ENCODE measurements at regions not wholly inside any gene's neighbourhood (a gene's known extent, or its start where the extent isn't known, plus 50 kb on each side); places are given as distances from the start of the nearest gene placed in this dataset.
A peak's percentile ranks its signal among the peaks of the same experiment; 100 is the strongest.

DNA sequence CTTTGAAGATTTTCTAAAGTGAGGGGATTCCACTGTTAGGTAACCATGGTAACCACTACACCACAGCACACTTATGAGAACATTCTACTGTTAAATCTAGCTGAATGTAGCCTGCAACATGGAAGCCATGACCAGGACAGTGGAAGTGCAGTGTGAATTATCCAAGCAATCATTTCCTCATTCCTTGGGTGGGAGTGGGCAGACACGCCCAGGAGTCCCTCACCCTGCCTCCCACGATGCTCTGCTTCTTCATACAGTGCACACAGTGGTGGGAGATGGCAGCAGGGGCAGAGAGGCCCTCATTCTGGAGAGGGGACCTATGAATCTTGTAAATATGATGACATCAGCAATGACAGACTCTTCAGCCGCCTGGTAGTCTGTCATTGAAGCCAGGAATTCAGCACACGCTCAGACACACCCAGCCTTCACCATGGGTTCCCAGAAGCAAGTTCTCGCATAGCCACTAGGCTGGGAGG lies 70.1 kb upstream of the HOXC13 start:
- H3K36me3 ChIP-seq (replicated peaks in 1 of 2; ENCODE audit: control insufficient read depth in 1 of 2, insufficient read depth in 2 of 2, low read length in 2 of 2): no peaks in the 10 kb centered on the region
- no peaks in the 10 kb centered on the region for H3K9me3 ChIP-seq (ENCODE audit: low read length)
- H3K4me3 ChIP-seq (replicated peaks in 1 of 3; ENCODE audit: insufficient read depth in 1 of 3, low read depth in 2 of 3, low read length in 3 of 3): no peak overlapping the region
- H2AFZ ChIP-seq (ENCODE audit: low read length): no peak overlapping the region
- intact Hi-C loops (cut with micrococcal nuclease; ENCODE audit: unreplicated experiment) (no loop called here), in situ Hi-C loops (cut with HindIII; ENCODE audit: extremely low pct_ligation_motif_present, low pct_unique_long_range_greater_than_20kb) (no loop called here)
- H3K27ac ChIP-seq (ENCODE audit: extremely low read length, insufficient read depth, low read length): no peak overlapping the region
- H3K27me3 ChIP-seq (ENCODE audit: control insufficient read depth in 1 of 2, insufficient read depth in 2 of 2, low read length in 2 of 2): 0 out of 5 replicates have a peak, but pooled peaks cover 0 to 2% of the 10 kb centered on the region in 2 experiments
- FAIRE-seq (no peak), ATAC-seq (no peak), DNase-seq (ENCODE audit: low spot score) (no peak)
- H3K4me2 ChIP-seq (ENCODE audit: low read depth, low read length): no peak overlapping the region
- H3K9ac ChIP-seq (ENCODE audit: insufficient read depth, low read depth, low read length): no peak overlapping the region
- TF ChIP-seq ZNF224 (CRISPR knock-in tag; IDR thresholded peaks at IDR 0.05) (no peak), MAFK (conservative IDR thresholded peaks at IDR 0.05 in 1 of 2, IDR thresholded peaks at IDR 0.05 in 1 of 2; ENCODE audit: low read length in 2 of 2) (peak; percentile 88 to 90), MAFF (IDR thresholded peaks at IDR 0.05; ENCODE audit: low read depth, low read length) (peak; percentile 84), RFX1 (IDR thresholded peaks at IDR 0.05) (peak; percentile 25; the same call in 1 of the 2 replicates)
- no peaks in the 10 kb centered on the region for H3K79me2 ChIP-seq (ENCODE audit: insufficient read depth, low read length)
- CTCF ChIA-PET (ENCODE audit: low intra/inter-chr PET ratio, low total read pairs): no interaction called here
- H4K20me1 ChIP-seq (ENCODE audit: insufficient read depth, low read length): no peaks in the 10 kb centered on the region
- no peaks in the 10 kb centered on the region for H3K4me1 ChIP-seq (ENCODE audit: insufficient read depth, low read length)
- POLR2A ChIA-PET: no interaction called here
- 41% methylated on average over 5 of the region's 5 CpGs for WGBS (ENCODE audit: low lambda C conversion rate)
- no TSS peak for BruUV-seq (replicated peaks)

DNA sequence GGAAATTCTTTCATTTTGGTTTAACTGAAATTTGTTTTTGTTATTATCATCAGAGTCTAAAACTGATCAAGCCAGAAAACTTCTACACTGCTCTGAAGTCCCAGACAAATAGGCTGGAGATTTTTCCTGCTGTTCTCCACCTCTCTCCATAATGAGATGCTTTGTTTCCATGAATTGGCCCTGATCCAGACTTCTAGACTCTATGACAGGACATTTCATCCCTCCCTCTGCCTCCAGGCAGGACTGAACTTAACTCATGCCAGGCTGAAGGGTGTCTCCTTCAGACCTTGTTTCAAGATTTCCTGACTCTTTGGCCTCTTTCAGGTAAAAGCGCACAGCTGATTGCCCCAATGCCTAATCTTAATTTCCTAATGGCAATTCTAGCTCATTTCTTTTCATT lies 69.1 kb upstream of the HOXC13 start:
- Histone ChIP-seq H3K9ac (ENCODE audit: insufficient read depth, low read depth, low read length) (no peak overlapping the region), H4K20me1 (ENCODE audit: insufficient read depth, low read length) (no peaks in the 10 kb centered on the region), H2AFZ (ENCODE audit: low read length) (no peak overlapping the region), H3K9me3 (ENCODE audit: low read length) (no peaks in the 10 kb centered on the region), H3K4me2 (ENCODE audit: low read depth, low read length) (no peak overlapping the region), H3K27me3 (ENCODE audit: control insufficient read depth in 1 of 2, insufficient read depth in 2 of 2, low read length in 2 of 2) (0 out of 5 replicates have a peak, but pooled peaks cover 0 to 2% of the 10 kb centered on the region in 2 experiments), H3K27ac (ENCODE audit: extremely low read length, insufficient read depth, low read length) (no peak overlapping the region), H3K4me3 (replicated peaks in 1 of 3; ENCODE audit: insufficient read depth in 1 of 3, low read depth in 2 of 3, low read length in 3 of 3) (no peak overlapping the region), H3K4me1 (ENCODE audit: insufficient read depth, low read length) (no peaks in the 10 kb centered on the region), H3K79me2 (ENCODE audit: insufficient read depth, low read length) (no peaks in the 10 kb centered on the region), H3K36me3 (replicated peaks in 1 of 2; ENCODE audit: control insufficient read depth in 1 of 2, insufficient read depth in 2 of 2, low read length in 2 of 2) (no peaks in the 10 kb centered on the region)
- POLR2A ChIA-PET: no interaction called here
- CTCF ChIA-PET (ENCODE audit: low intra/inter-chr PET ratio, low total read pairs): no interaction called here
- BruUV-seq (replicated peaks): no TSS peak
- intact Hi-C loops (cut with micrococcal nuclease; ENCODE audit: unreplicated experiment) (no loop called here), in situ Hi-C loops (cut with HindIII; ENCODE audit: extremely low pct_ligation_motif_present, low pct_unique_long_range_greater_than_20kb) (no loop called here)
- TF ChIP-seq, protein P1, sequence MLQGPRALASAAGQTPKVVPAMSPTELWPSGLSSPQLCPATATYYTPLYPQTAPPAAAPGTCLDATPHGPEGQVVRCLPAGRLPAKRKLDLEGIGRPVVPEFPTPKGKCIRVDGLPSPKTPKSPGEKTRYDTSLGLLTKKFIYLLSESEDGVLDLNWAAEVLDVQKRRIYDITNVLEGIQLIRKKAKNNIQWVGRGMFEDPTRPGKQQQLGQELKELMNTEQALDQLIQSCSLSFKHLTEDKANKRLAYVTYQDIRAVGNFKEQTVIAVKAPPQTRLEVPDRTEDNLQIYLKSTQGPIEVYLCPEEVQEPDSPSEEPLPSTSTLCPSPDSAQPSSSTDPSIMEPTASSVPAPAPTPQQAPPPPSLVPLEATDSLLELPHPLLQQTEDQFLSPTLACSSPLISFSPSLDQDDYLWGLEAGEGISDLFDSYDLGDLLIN (CRISPR knock-in tag; IDR thresholded peaks at IDR 0.05; ENCODE audit: borderline replicate concordance): no peak
- TF ChIP-seq, protein P2, sequence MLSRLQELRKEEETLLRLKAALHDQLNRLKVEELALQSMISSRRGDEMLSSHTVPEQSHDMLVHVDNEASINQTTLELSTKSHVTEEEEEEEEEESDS (CRISPR knock-in tag; IDR thresholded peaks at IDR 0.05; ENCODE audit: borderline replicate concordance): no peak
- TF ChIP-seq HNRNPUL1 (IDR thresholded peaks at IDR 0.05; ENCODE audit: low read depth, low read length) (no peak), NR2F1 (CRISPR knock-in tag; IDR thresholded peaks at IDR 0.05) (no peak), DPF2 (CRISPR knock-in tag; IDR thresholded peaks at IDR 0.05; ENCODE audit: borderline replicate concordance, low read depth) (no peak), STAT5B (CRISPR knock-in tag; IDR thresholded peaks at IDR 0.05) (no peak), JARID2 (CRISPR knock-in tag; IDR thresholded peaks at IDR 0.05; ENCODE audit: insufficient replicate concordance) (no peak), U2AF1 (optimal IDR thresholded peaks at IDR 0.05; ENCODE audit: low read depth, low read length) (no peak)
- peak; percentile 50 for DNase-seq (ENCODE audit: low spot score)
- FAIRE-seq: no peak
- WGBS (ENCODE audit: low lambda C conversion rate): 50% methylated on average over 1 of the region's 1 CpG
- no peak for ATAC-seq

Measured in HepG2 (cell line).